WTC11 (cell line): ENCODE measurements at regions not wholly inside any gene's neighbourhood (a gene's known extent, or its start where the extent isn't known, plus 50 kb on each side); places are given as distances from the start of the nearest gene placed in this dataset.

Source experiments
- ATAC-seq: fragments of 200-7000 bp; cut with Tn5 transposase; 2 replicates; pipeline ENCODE4 v1.10.0; 2021; ENCODE audit warnings: mild to moderate bottlenecking, moderate library complexity
- CTCF ChIA-PET: fragments of 300-600 bp; sonication (Branson Sonifier 250); formaldehyde crosslinking; loops from one replicate; lab custom pipeline; 2021; ENCODE audit warnings: antibody characterized with exemption; lab: Charles Lee
- POLR2A ChIA-PET: fragments of 350-600 bp; sonication (Branson Sonifier 250); formaldehyde crosslinking; loops from one replicate; lab custom pipeline; 2021; ENCODE audit warnings: antibody characterized with exemption; lab: Charles Lee
- DNase-seq: peaks from one replicate; pipeline ENCODE4 v3.0.0; 2021; ENCODE audit warnings: low spot score
- H3K27ac Mint-ChIP-seq: 2 replicates; pipeline ENCODE4 v1.8.0; 2021; ENCODE audit warnings: mixed read lengths
- H3K27me3 Mint-ChIP-seq: 2 replicates; pipeline ENCODE4 v1.8.0; 2021; ENCODE audit warnings: low read depth, mild to moderate bottlenecking, moderate library complexity, mixed read lengths
- H3K36me3 Mint-ChIP-seq: 2 replicates; pipeline ENCODE4 v1.8.0; 2021; ENCODE audit warnings: mixed read lengths
- H3K4me1 Mint-ChIP-seq: 2 replicates; pipeline ENCODE4 v1.8.0; 2022; ENCODE audit warnings: mixed read lengths
- H3K4me3 Mint-ChIP-seq: 2 replicates; pipeline ENCODE4 v1.8.0; 2021; ENCODE audit warnings: mild to moderate bottlenecking, moderate library complexity, mixed read lengths
- H3K9me3 Mint-ChIP-seq: 2 replicates; pipeline ENCODE4 v1.8.0; 2021; ENCODE audit warnings: mixed read lengths
- AFF4 ChIP-seq: sonication (generic); formaldehyde crosslinking; IDR thresholded peaks from 2 replicates; pipeline ENCODE4 v1.8.1; 2023; ENCODE audit warnings: mild to moderate bottlenecking, missing genetic modification reagents, borderline replicate concordance
- CBFB ChIP-seq: sonication (generic); formaldehyde crosslinking; IDR thresholded peaks from 2 replicates; pipeline ENCODE4 v1.8.1; 2022; ENCODE audit warnings: mild to moderate bottlenecking, low read depth, missing genetic modification reagents
- CREB1 ChIP-seq: sonication (generic); formaldehyde crosslinking; IDR thresholded peaks from 2 replicates; pipeline ENCODE4 v1.8.0; 2023; ENCODE audit warnings: mild to moderate bottlenecking, missing genetic modification reagents
- EMX1 ChIP-seq: fragments of 250-450 bp; sonication (Bioruptor Pico); IDR thresholded peaks from 2 replicates; pipeline ENCODE4 v1.8.0; 2021; ENCODE audit warnings: mild to moderate bottlenecking
- ESRRA ChIP-seq: sonication (generic); formaldehyde crosslinking; IDR thresholded peaks from 2 replicates; pipeline ENCODE4 v1.8.1; 2022; ENCODE audit warnings: mild to moderate bottlenecking, missing genetic modification reagents, borderline replicate concordance
- GTF2I ChIP-seq: fragments of 250-450 bp; sonication (Bioruptor Pico); conservative IDR thresholded peaks from 2 replicates; pipeline ENCODE4 v1.4.0; 2021; ENCODE audit warnings: mild to moderate bottlenecking
- JAZF1 ChIP-seq: fragments of 250-450 bp; sonication (Bioruptor Pico); IDR thresholded peaks from 2 replicates; pipeline ENCODE4 v1.9.0; 2021; ENCODE audit warnings: moderate library complexity, mild to moderate bottlenecking, inconsistent platforms
- KAT7 ChIP-seq: sonication (generic); formaldehyde crosslinking; IDR thresholded peaks from 2 replicates; pipeline ENCODE4 v1.8.1; 2023; ENCODE audit warnings: missing genetic modification reagents, mild to moderate bottlenecking, borderline replicate concordance
- MXD4 ChIP-seq: fragments of 250-450 bp; sonication (Bioruptor Pico); IDR thresholded peaks from 2 replicates; pipeline ENCODE4 v1.8.0; 2021; ENCODE audit warnings: mild to moderate bottlenecking, moderate library complexity, borderline replicate concordance
- PRDM15 ChIP-seq: sonication (generic); formaldehyde crosslinking; IDR thresholded peaks from 2 replicates; pipeline ENCODE4 v1.8.0; 2022; ENCODE audit warnings: missing genetic modification reagents
- PRRX2 ChIP-seq: fragments of 250-450 bp; sonication (Bioruptor Pico); IDR thresholded peaks from 2 replicates; pipeline ENCODE4 v1.8.0; 2021; ENCODE audit warnings: mild to moderate bottlenecking
- SMAD4 ChIP-seq: sonication (generic); formaldehyde crosslinking; IDR thresholded peaks from 2 replicates; pipeline ENCODE4 v1.8.0; 2022; ENCODE audit warnings: mild to moderate bottlenecking, missing genetic modification reagents
- ZNF396 ChIP-seq: fragments of 250-450 bp; sonication (Bioruptor Pico); IDR thresholded peaks from 2 replicates; pipeline ENCODE4 v1.8.0; 2021; ENCODE audit warnings: mild to moderate bottlenecking, moderate library complexity, borderline replicate concordance
- TF ChIP-seq, protein P1 (sequence below): sonication (generic); formaldehyde crosslinking; IDR thresholded peaks from 2 replicates; pipeline ENCODE4 v1.8.0; 2023; ENCODE audit warnings: missing genetic modification reagents
- TF ChIP-seq, protein P2 (sequence below): sonication (generic); formaldehyde crosslinking; IDR thresholded peaks from 2 replicates; pipeline ENCODE4 v1.8.1; 2023; ENCODE audit warnings: mild to moderate bottlenecking, missing genetic modification reagents, moderate library complexity
- TF ChIP-seq, protein P3 (sequence below): sonication (generic); formaldehyde crosslinking; conservative IDR thresholded peaks from 2 replicates; pipeline ENCODE4 v1.8.1; 2022; ENCODE audit warnings: mild to moderate bottlenecking, missing genetic modification reagents
- TF ChIP-seq, protein P4 (sequence below): fragments of 250-450 bp; sonication (Bioruptor Pico); IDR thresholded peaks from 2 replicates; pipeline ENCODE4 v1.8.0; 2021; ENCODE audit warnings: mild to moderate bottlenecking

GRCh38 chr12:28877854-28878253, 271.2 kb upstream of the FAR2 start:
- H3K4me1 Mint-ChIP-seq, result 0 out of 2 replicates have a peak, but pooled peaks cover 4% of the 10 kb centered on the region
- H3K4me3 Mint-ChIP-seq, result no peak overlapping the region
- H3K27me3 Mint-ChIP-seq, result no peaks in the 10 kb centered on the region
- H3K36me3 Mint-ChIP-seq, result no peaks in the 10 kb centered on the region
- POLR2A ChIA-PET, result no interaction called here
- no peaks in the 10 kb centered on the region for H3K9me3 Mint-ChIP-seq
- no peak for TF ChIP-seq AFF4
- no peak for TF ChIP-seq SMAD4 (CRISPR knock-in tag)
- TF ChIP-seq JAZF1 (CRISPR knock-in tag), result no peak
- no peak for TF ChIP-seq GTF2I (CRISPR knock-in tag)
- TF ChIP-seq, protein P1, sequence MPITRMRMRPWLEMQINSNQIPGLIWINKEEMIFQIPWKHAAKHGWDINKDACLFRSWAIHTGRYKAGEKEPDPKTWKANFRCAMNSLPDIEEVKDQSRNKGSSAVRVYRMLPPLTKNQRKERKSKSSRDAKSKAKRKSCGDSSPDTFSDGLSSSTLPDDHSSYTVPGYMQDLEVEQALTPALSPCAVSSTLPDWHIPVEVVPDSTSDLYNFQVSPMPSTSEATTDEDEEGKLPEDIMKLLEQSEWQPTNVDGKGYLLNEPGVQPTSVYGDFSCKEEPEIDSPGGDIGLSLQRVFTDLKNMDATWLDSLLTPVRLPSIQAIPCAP (CRISPR knock-in tag), result no peak
- TF ChIP-seq, protein P2, sequence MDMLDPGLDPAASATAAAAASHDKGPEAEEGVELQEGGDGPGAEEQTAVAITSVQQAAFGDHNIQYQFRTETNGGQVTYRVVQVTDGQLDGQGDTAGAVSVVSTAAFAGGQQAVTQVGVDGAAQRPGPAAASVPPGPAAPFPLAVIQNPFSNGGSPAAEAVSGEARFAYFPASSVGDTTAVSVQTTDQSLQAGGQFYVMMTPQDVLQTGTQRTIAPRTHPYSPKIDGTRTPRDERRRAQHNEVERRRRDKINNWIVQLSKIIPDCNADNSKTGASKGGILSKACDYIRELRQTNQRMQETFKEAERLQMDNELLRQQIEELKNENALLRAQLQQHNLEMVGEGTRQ (CRISPR knock-in tag), result no peak
- no peak for TF ChIP-seq ZNF396
- no peak for TF ChIP-seq KAT7 (CRISPR knock-in tag)
- TF ChIP-seq PRDM15, result no peak
- TF ChIP-seq MXD4 (CRISPR knock-in tag), result no peak
- TF ChIP-seq, protein P3, sequence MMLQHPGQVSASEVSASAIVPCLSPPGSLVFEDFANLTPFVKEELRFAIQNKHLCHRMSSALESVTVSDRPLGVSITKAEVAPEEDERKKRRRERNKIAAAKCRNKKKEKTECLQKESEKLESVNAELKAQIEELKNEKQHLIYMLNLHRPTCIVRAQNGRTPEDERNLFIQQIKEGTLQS (CRISPR knock-in tag), result no peak
- TF ChIP-seq CBFB, result no peak
- TF ChIP-seq EMX1 (CRISPR knock-in tag), result no peak
- TF ChIP-seq CREB1 (CRISPR knock-in tag), result no peak
- TF ChIP-seq, protein P4, sequence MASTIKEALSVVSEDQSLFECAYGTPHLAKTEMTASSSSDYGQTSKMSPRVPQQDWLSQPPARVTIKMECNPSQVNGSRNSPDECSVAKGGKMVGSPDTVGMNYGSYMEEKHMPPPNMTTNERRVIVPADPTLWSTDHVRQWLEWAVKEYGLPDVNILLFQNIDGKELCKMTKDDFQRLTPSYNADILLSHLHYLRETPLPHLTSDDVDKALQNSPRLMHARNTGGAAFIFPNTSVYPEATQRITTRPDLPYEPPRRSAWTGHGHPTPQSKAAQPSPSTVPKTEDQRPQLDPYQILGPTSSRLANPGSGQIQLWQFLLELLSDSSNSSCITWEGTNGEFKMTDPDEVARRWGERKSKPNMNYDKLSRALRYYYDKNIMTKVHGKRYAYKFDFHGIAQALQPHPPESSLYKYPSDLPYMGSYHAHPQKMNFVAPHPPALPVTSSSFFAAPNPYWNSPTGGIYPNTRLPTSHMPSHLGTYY (CRISPR knock-in tag), result no peak
- TF ChIP-seq PRRX2 (CRISPR knock-in tag), result no peak
- TF ChIP-seq ESRRA (CRISPR knock-in tag), result no peak
- CTCF ChIA-PET, result no interaction called here
- DNase-seq, result no peak
- ATAC-seq, result no peak
- no peak overlapping the region for H3K27ac Mint-ChIP-seq
